Fibroblast of lung (primary cell): ENCODE measurements at regions not wholly inside any gene's neighbourhood (a gene's known extent, or its start where the extent isn't known, plus 50 kb on each side); places are given as distances from the start of the nearest gene placed in this dataset.

ENCODE experiments used
- DNase-seq, 2 donors: peaks; one replicate each; pipeline versions ENCODE4 v3.0.0 to v3.0.0-alpha.2; 2010; ENCODE audit warnings: low read depth in 2 of 2
- H2AFZ ChIP-seq: 2 replicates; pipeline ENCODE4 v1.5.1; 2012; ENCODE audit warnings: low read length, control low read depth, inconsistent platforms
- H3K27ac ChIP-seq: 2 replicates; pipeline ENCODE4 v1.5.1; 2011; ENCODE audit warnings: low read length, control low read depth; ENCODE audit not compliant: insufficient read depth
- H3K27me3 ChIP-seq: 2 replicates; pipeline ENCODE4 v1.5.1; 2011; ENCODE audit warnings: mild to moderate bottlenecking, low read length; ENCODE audit not compliant: control insufficient read depth, insufficient read depth
- H3K36me3 ChIP-seq: 2 replicates; pipeline ENCODE4 v1.5.1; 2011; ENCODE audit warnings: low read length; ENCODE audit not compliant: control insufficient read depth, insufficient read depth
- H3K4me1 ChIP-seq: 2 replicates; pipeline ENCODE4 v1.5.1; 2011; ENCODE audit warnings: low read length; ENCODE audit not compliant: control insufficient read depth, insufficient read depth; ENCODE audit errors: extremely low read depth
- H3K4me2 ChIP-seq: 2 replicates; pipeline ENCODE4 v1.5.1; 2011; ENCODE audit warnings: low read length, control low read depth; ENCODE audit not compliant: insufficient read depth; ENCODE audit errors: extremely low read depth
- H3K4me3 ChIP-seq, 4 experiments: fragments of 200-600 bp in 1 of 4; sonication (generic) in 1 of 4; replicated peaks in 1 of 4; 2 replicates each; pipeline ENCODE4 v1.5.1; 2011 to 2016; ENCODE audit warnings: low read length in 4 of 4, low read depth in 3 of 4, mild to moderate bottlenecking in 3 of 4, control low read depth in 2 of 4, inconsistent platforms in 1 of 4, mixed read lengths in 1 of 4; ENCODE audit not compliant: insufficient read depth in 1 of 4; ENCODE audit errors: control extremely low read depth in 1 of 4
- H3K79me2 ChIP-seq: 2 replicates; pipeline ENCODE4 v1.5.1; 2012; ENCODE audit warnings: mild to moderate bottlenecking, low read length, inconsistent platforms; ENCODE audit not compliant: control insufficient read depth, insufficient read depth
- H3K9ac ChIP-seq: 2 replicates; pipeline ENCODE4 v1.5.1; 2011; ENCODE audit warnings: mild to moderate bottlenecking, low read length, control low read depth; ENCODE audit not compliant: insufficient read depth
- H3K9me3 ChIP-seq: 2 replicates; pipeline ENCODE4 v1.5.1; 2012; ENCODE audit warnings: low read depth, low read length; ENCODE audit not compliant: control insufficient read depth, insufficient read depth
- H4K20me1 ChIP-seq: 2 replicates; pipeline ENCODE4 v1.5.1; 2011; ENCODE audit warnings: low read length; ENCODE audit not compliant: control insufficient read depth, insufficient read depth; ENCODE audit errors: extremely low read depth
- CTCF ChIP-seq, 2 donors: IDR thresholded peaks in 1 of 2; conservative IDR thresholded peaks in 1 of 2; 1 replicate in 1 of 2; 2 replicates in 1 of 2; pipeline ENCODE4 v1.5.1; 2011 to 2012; ENCODE audit warnings: low read length in 2 of 2, control low read depth in 1 of 2, inconsistent platforms in 1 of 2, low read depth in 1 of 2, mild to moderate bottlenecking in 1 of 2
- EZH2 ChIP-seq: IDR thresholded peaks from 2 replicates; pipeline ENCODE4 v1.5.1; 2012; ENCODE audit warnings: low read length, control low read depth, mild to moderate bottlenecking; ENCODE audit errors: missing control alignments

- H3K36me3 ChIP-seq, result no peaks in the 10 kb centered on the region
- H3K4me3 ChIP-seq, result no peak overlapping the region
- H3K27ac ChIP-seq, result no peak overlapping the region
- no peaks in the 10 kb centered on the region for H3K79me2 ChIP-seq
- no peak for TF ChIP-seq EZH2
- H3K4me1 ChIP-seq, result no peaks in the 10 kb centered on the region
- peaks cover 3% of the 10 kb centered on the region for H3K27me3 ChIP-seq
- H3K9ac ChIP-seq, result no peak overlapping the region
- no peak for DNase-seq
- no peaks in the 10 kb centered on the region for H4K20me1 ChIP-seq
- no peak overlapping the region for H2AFZ ChIP-seq
- no peak overlapping the region for H3K4me2 ChIP-seq
- H3K9me3 ChIP-seq, result no peaks in the 10 kb centered on the region
These were observed 69.4 kb upstream of the DAB2IP start for GRCh38 chr9:121581786-121582600.

- DNase-seq, result no peak
These were observed 68.8 kb upstream of the DAB2IP start for GRCh38 chr9:121582641-121583040.

GRCh38 chr9:121584421-121584820 is 67.0 kb upstream of the DAB2IP start:
- Histone ChIP-seq H3K4me2 (no peak overlapping the region), H3K79me2 (no peaks in the 10 kb centered on the region), H3K27ac (no peak overlapping the region), H3K4me1 (no peaks in the 10 kb centered on the region), H2AFZ (no peak overlapping the region), H3K4me3 (no peak overlapping the region), H3K9me3 (no peaks in the 10 kb centered on the region), H3K9ac (no peak overlapping the region), H4K20me1 (no peaks in the 10 kb centered on the region), H3K27me3 (peaks cover 10% of the 10 kb centered on the region), H3K36me3 (no peaks in the 10 kb centered on the region)
- no peak for TF ChIP-seq EZH2
- TF ChIP-seq CTCF (conservative IDR thresholded peaks at IDR 0.05 in 1 of 2, IDR thresholded peaks at IDR 0.05 in 1 of 2; ENCODE audit: low read depth in 1 of 2, low read length in 2 of 2), result no peak
- DNase-seq, result no peak

More at GRCh38 chr9:121582641-121583040, 68.8 kb upstream of the DAB2IP start:
- no peaks in the 10 kb centered on the region for H3K4me1 ChIP-seq
- no peaks in the 10 kb centered on the region for H3K36me3 ChIP-seq
- H4K20me1 ChIP-seq, result no peaks in the 10 kb centered on the region
- no peak overlapping the region for H3K27ac ChIP-seq
- no peaks in the 10 kb centered on the region for H3K9me3 ChIP-seq
- H3K27me3 ChIP-seq, result peaks cover 5% of the 10 kb centered on the region
- no peak overlapping the region for H3K4me2 ChIP-seq
- H3K9ac ChIP-seq, result no peak overlapping the region
- H2AFZ ChIP-seq, result no peak overlapping the region
- TF ChIP-seq EZH2, result no peak
- no peak for TF ChIP-seq CTCF (conservative IDR thresholded peaks at IDR 0.05 in 1 of 2, IDR thresholded peaks at IDR 0.05 in 1 of 2; ENCODE audit: low read depth in 1 of 2, low read length in 2 of 2)
- H3K4me3 ChIP-seq, result no peak overlapping the region
- no peaks in the 10 kb centered on the region for H3K79me2 ChIP-seq
